Left renal pelvis (tissue), 4 donors: ENCODE measurements at regions not wholly inside any gene's neighbourhood (a gene's known extent, or its start where the extent isn't known, plus 50 kb on each side); places are given as distances from the start of the nearest gene placed in this dataset.
"Not testable (repeated sequence)": the region's sequence is repeated elsewhere in the genome, so short reads cannot be mapped to it uniquely, and the experiment has no call there.

Source experiments
- DNase-seq, 4 donors: peaks; one replicate each; pipeline ENCODE4 v3.0.0-alpha.2; 2013; ENCODE audit warnings: low read depth in 4 of 4, low spot score in 3 of 4

DNA sequence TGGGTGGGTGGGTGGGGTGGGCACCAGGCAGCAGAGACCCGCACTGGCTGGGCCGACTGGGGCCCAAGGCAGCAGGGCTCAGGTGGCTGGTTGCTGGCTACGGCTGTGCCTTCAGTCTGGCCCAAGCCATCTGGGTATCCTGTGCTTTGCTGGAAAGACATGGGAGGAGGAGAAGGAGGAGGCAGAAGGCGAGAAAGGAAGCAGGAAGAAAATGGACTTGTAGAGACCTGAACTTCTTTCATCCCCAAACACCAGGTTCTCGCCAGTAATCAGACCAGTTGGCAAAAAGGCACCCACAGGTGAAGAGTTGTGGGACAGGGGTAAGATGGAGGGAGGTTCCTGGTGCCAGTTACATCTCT lies 78.8 kb downstream of the IGLL1 start:
- no peak for DNase-seq

DNA sequence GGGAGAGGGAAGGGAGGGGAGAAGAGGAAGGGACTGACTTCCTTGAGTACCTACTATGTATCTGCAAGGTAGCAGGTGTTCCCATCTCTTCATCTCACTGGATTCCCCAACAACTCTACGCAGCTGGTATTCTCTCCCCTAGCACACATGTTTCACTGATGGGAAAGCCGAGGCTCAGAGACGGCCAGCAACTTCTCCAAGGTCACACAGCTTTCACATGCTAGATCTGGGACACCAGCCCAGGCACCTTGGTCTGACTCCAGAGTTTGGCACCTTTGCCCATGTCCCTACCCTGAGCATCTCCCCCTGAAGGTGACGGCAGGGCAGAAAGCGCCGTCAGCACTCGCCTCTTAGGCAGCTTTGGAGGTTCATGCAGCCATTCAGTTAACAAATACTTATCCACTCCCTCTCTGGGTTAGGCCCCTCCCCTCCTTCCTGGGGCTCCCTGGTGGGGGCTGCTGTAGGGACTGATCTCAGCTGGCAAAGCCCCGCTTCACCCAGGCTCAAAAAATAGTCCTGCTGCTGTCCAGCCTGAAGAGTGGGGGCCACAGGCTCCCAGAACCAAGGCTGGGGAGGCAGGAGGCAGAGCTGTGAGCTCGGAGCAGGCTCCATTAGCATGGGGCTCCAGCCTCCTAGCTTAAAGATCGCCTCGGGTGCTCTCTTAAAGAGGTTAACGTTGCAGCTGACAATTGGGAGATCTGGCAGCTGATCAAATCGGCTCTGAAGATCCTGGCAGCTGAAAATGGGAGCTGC lies 79.4 kb downstream of the IGLL1 start:
- DNase-seq, result no peak

DNA sequence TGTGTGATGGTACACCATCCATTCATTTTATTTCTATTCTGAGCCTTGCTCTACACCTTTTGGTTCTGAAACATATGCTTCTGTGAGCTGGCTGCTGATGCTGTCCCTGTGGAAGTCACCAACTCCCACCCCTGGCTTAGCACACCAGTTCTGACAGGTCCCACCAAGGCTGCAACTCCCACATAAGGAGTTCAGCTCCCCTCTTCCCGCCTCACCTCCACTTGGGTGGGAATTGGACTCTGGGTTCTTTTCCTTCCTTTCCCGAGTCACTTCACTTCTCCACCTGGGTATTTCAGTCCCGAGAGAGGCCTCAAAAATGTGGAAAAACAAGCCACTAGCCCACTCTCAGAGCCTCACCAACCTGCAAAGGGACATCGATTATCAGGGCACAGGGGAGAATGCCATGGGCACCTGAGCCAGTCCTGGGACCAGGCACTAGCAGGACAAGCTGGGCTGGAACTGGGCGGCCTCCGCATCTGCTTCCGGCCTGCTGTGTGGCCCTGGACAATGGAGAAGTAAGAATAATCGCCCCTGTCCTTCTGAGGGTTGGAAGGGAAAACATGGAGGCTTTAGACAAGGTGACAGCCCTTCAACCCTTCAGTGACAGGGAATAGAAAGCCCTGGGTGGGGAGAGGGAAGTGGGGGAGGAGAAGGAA lies 80.1 kb downstream of the IGLL1 start:
- DNase-seq, result no peak

DNA sequence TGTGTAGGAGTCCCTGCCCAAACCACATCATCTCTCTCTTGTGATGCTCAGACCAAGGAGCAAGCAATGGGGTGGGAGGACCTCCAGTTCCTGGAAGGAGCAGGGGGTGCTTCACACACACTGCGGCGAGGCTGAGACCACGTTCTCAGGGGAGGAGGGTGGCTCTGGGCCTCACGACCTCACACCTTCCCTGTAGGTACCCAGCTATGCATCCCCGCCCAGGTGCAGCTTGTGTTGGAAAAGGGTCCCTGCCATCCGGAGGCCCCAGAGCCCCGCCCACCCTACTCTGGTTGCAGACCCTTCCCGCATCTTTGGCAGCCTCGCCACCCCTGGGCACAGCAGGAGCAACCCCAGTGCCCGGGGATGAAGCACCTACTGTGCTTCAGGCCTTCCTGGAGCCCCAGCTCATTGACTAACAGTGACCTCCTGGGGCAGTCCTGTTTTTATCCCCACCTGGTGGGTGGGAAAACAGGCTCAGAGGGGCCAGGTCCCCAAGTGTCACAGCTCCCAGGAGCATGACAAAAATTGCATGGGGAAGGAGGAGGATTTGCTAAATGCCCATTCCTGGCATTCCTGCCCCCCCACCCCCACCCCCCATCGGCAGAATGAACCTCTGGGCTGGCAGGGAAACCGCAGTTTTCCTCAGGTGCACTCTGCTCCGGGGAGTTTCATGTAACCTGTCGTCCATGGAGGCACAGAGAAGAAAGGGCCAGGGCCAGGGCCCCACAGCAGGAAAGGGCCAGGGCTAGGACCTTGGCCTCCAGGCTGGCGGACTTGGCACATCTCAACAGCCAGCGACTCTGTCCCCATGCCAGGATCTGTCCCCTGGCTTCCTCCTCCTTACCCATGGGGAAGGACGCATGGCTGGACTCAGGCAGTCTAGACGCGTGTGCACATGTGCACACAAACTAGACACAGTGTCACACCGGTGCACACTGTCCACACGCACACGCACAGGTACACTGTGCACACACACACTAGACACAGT lies 81.0 kb downstream of the IGLL1 start:
- no peak for DNase-seq

DNA sequence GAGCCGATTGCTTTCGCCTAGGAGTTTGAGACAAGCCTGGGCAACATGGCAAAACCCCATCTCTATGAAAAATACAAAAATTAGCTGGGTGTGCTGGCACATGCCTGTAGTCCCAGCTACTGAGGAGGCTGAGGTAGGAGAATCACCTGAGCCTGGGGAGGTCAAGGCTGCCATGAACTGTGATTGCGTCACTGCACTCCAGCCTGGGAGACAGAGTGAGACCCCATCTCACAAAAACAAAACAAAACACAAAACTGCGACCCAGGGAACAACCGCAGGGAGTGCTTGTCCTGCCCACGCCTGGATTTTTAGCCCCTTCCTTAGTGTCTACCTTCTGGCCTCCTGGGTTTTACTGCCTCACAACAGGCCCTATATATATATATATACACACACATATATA lies 82.2 kb downstream of the IGLL1 start:
- not testable (repeated sequence) for DNase-seq

DNA sequence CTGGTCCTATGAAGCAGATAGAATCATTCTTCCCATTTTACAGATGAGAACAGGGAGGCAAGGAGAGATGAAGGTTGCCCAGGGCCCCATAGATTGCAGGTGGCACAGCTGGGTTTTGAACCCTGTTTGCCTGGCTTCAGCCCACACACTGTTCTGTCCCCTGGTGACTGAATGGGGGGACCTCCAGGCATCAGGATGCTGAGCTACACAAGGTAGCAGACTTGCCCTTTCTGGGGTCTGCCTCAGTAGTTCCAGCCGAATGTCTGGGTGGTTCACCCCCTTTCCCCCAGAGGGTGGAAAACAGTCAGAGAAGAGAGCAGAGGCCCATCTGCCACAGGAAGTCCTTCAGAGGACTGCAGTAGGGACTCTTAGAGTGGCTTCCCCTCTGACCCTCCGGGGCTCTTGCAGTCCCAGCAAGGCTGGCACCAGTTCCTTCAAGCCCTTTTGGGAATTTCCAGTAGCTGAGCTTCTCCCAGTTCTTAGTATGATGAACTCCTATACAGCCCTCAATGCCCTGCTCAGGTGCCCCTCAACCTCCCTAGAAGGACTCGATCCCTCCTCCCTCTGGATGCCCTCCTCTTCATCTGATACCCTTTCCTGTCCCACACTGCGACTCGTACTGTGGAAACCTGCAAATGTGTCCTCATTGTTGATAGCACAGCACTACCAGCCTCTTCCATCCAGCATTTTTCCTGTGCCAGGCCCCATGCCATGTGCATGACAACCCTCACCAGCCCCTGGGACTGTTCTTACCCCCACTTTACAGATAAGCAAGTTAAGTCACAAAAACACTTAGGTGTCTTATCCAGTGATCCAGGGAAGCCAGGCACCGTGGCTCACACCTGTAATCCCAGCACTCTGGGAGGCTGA lies 82.8 kb downstream of the IGLL1 start:
- DNase-seq, result no peak

DNA sequence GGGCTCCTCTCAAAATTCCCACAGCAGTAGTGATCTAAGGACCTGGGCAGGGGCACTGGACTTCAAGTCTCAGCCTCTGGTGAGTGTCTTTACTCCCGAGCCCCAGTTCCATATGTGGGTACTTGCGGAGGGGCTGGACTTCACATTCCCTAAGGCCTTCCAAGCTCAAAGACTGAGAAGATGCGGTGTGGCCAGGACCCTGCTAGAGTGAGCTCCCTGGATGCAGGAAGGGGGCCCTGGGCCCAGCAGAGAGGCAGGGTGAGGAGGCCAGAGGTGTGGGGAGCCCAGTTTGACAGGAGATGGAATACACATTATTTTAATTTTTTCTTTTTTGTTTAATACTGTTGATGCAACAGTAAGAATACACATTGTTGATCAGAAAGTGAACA lies 83.7 kb downstream of the IGLL1 start:
- DNase-seq, result no peak

DNA sequence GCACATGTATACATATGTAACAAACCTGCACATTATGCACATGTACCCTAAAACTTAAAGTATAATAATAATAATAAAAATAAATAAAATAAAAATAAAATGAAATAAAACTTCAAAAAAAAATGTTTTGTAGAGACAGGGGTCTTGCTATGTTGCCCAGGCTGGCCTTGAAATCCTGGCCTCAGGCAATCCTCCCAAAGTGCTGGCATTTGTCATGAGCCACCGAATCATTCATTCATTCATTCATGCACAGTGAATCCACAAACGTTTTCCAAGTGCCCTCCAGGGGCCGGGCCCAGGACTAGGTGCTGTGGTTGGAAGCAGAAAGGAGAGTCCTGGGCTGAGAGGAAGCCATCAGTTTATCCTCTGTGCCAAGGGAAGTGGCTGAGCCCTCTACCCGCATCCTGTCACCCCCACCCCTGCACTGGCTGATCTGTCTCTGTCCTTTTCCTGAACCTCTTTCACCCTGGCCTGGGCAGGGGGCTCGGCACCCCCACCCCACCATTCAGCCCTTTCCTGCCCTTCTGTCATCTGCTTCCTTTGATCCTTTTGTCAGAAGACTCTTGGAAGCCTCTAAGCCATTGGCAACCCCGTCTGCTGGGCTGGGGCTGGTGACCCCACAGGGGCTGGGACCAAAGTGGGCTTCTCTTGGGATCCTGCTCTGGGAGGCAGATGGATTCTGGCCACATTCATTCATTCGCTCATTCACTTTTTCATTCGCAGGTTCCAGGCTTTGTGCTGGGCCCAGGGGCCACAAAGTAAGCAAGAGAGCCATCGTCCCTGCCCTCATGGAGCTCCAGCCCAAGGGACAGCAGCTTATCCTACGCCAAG lies 84.3 kb downstream of the IGLL1 start:
- no peak for DNase-seq

DNA sequence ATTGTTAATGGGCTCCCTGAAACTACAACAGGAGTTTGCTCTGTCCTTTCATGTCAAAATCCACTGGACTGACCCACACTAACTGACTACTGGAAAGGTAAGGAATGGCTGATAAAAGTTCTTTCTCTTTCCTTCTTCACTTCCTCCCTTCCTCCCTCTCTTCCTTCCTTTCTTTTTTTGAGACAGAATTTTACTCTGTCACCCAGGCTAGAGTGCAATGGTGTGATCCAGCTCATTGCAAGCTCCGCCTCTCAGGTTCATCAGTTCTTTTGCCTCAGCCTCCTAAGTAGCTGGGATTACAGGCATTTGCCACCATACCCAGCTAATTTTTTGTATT lies 85.2 kb downstream of the IGLL1 start:
- DNase-seq, result no peak

DNA sequence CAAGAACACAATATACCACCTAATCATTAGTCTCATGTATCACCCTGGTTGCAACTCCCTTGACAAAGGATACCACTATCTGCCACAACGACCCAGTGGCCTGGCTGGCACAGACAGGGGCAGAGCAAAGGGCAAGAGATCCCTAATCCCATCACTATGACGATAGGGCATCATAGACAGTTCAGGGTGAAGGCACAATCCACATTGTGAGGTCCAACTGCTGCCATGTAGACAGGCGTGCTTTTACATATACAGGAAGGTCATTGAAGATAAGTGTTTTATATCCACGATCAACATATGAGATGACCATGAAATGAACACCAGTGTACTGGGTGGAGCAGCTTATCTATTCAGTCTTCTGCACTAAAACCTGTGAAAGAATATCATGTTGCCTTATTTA lies 94.6 kb downstream of the IGLL1 start:
- DNase-seq, result no peak

DNA sequence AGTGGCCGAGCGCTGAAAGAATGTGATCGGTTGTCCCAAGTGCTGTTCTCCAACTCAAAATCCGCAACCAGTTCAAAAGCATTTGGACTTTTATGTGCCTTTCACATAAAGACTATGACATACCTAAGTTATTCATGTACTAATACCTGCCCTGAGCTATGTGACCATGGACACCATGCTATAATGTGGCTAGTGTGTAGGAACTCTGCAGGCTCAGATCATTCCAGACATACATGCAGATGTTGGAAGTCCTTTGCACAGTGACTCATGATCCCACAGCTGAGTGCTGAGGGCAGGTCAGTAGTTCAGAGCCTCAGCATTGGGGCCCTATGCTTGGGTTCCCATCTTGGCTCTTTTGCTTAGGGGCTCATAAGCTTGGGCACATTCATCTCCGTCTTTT lies 95.4 kb downstream of the IGLL1 start:
- DNase-seq, result no peak

DNA sequence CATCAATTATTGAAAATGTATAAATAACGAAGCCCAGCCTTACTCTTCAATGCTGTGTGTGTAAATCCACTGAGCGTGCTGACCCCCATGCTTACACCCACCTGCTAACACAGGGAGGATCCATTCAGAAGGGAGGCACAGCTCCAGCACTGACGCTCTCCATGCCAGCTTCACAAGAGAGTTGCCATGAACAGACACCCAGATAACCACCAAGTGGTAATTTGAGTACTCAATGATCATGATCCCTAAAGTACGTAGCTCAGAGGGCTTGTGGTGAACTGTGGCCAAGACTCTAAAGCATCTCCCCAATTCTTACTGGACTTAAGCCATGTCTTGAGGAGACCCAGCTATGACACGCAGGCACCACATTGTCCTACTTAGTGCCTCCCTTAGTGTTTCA lies 98.7 kb downstream of the IGLL1 start:
- DNase-seq, result no peak

DNA sequence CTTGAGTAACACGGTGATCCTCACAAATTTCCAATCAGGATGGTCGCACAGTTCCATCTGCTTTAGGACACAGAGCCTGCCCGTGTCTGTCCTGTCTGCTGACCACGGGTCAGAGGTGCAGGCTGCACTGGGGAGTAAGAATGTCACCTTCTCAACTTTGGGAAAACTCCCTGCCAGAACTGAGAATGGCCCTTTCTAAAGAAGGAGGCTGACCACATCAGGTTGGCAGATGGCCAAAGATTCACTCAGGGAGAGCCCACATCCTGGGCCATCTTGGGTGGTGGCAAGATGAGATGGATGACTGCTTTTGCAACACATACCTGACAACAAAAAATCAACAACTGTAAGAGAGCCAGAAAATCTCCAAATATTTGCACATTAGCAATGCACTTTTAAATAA lies 101.9 kb downstream of the IGLL1 start:
- no peak for DNase-seq

DNA sequence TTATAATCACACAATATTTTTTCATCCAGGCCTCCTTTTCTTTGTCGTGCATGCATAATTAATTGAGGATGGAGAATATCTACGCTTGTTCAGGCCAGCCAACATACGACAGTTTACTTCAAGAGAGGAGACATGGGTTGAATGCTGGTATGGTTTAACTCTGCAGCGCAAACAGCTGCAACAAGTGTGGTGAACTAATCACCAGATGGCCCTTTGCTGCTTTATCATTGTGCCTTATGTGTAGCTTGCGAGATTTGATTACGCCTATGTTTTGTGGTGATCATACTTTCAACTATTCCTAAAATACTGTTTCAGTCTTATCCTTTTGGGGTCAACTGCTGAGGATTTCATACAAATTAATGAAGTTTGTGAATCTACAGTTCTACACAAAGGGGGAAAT lies 105.6 kb downstream of the IGLL1 start:
- not testable (repeated sequence) for DNase-seq

DNA sequence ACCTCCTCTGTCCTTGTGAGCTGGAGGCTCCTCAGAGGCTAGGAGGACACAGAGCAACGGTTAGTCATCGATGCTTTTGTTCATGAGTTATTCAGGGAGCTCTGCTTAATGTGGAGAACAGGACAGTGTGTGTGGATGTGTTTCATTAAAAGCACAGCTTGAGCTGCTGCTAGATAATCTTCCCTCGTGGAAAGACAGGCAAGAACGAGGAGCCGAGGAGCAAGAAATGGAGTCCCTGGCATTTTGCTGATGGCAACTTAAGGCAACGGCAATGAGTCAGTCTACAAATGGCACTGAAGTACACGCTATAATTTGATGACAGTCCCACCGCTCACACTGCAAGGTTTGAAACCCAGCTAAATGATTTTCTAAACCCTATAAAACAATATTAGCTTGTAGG lies 106.2 kb downstream of the IGLL1 start:
- no peak for DNase-seq

DNA sequence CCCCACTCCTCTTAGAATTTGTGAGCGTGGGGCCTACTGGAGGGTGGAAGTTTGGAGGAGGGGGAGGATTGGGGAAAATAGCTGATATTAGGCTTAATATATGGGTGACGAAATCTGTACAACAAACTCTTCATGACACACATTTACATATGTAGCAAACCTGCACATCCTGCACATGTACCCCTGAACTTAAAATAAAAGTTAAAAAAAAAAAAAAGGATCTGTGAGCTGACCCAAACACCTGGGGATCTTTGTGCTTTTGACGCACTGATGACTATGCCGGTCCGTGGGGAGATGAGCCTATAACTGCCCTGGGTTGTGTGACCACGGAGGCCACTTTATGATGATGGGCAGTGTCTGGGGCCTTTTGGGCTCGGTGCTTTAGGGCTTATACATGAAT lies 107.7 kb downstream of the IGLL1 start:
- DNase-seq, result not testable (repeated sequence)

DNA sequence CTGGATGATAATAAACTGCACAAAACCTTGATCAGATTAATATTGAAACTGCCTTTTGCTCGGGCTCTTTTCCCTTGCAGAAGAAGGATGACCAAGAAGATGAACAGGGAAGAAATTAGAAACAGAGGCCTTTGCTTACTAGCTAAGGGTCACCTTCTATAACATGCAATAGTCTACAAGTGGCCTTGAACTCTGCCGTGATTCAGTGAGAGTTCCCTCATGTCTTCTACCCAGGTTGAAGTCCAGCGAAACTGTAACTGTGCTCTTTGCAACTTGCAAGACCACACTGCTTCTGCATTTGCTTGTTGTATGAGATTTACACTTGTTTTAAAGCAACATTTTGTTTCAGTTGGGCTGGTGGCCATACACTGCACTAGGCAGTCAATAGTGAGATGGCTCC lies 108.4 kb downstream of the IGLL1 start:
- no peak for DNase-seq

DNA sequence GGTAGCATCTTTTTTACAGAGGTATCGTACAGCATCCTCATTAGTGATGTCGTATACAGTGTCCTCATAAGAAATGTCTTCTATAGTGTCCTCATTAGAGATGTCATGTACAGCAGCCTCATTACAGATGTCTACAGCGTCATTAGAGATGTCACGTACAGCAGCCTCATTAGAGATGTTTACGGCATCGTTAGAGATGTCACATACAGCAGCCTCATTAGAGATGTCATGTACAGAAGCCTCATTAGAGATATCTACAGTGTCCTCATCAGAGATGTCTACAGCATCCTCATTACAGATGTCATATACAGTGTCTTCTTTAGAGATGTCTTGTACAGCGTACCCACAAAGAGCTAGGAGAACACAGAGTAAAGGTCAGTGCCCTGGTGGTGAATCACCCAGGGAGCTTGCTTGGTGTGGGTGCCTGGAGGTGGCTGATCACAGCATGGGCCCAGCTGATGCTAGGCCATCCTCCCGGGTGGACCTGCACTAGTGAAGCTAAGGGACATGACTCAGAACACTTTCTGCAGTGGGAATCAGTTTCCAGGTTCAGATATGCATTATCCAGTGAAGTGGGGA lies 109.2 kb downstream of the IGLL1 start:
- DNase-seq, result no peak

DNA sequence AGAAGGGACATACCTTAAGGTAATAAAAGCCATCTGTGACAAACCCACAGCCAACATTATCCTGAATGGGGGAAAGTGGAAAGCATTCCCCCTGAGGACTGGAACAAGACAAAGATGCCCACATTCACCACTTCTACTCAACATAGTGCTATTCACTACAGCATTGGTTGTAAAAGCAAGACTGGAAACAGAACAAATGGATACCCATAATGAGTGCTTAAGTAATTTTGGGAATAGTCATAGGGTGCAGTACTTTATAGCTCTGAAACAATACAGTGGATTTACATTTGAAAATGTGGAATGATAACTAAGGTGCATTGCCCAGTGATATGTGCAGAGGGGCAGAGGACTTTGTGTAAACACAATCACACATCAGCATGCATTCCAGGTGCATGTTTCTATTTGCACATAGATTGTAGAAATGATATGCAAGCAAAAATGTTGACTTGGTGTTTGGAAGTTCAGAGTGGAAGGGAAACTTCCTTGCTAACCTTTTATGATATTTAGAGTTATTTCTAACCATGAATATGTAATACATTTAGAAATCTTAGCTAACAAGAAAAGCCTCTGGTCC lies 112.3 kb downstream of the IGLL1 start:
- DNase-seq, result no peak
